DMS 273 treated with DMSO at 0.1 percent for 48 hours (cell line): ENCODE measurements at regions not wholly inside any gene's neighbourhood (a gene's known extent, or its start where the extent isn't known, plus 50 kb on each side); places are given as distances from the start of the nearest gene placed in this dataset.

Source experiments
- DNase-seq: peaks from one replicate; lab custom pipeline; 2025; lab: John Stamatoyannopoulos, UW

DNA sequence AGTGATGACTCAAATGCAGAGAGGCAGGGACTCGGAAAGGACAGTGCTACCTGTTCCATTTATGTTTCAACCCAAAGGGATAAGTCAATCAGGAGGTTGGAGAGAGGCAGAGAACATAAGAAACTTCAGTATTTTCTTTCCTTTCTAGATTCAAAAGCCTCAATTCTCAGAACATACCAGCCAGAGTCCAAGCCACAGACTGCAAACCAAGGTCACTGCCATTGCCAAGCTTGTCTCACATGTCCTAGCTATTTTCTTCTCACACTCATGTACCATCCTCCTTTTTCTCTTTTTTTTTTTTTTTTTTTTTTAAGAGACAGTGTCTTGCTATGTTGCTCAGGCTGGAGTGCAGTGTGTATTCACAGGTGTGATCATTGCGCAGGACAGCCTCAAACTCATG lies 111.7 kb upstream of the AKIP1 start:
- no peak for DNase-seq

DNA sequence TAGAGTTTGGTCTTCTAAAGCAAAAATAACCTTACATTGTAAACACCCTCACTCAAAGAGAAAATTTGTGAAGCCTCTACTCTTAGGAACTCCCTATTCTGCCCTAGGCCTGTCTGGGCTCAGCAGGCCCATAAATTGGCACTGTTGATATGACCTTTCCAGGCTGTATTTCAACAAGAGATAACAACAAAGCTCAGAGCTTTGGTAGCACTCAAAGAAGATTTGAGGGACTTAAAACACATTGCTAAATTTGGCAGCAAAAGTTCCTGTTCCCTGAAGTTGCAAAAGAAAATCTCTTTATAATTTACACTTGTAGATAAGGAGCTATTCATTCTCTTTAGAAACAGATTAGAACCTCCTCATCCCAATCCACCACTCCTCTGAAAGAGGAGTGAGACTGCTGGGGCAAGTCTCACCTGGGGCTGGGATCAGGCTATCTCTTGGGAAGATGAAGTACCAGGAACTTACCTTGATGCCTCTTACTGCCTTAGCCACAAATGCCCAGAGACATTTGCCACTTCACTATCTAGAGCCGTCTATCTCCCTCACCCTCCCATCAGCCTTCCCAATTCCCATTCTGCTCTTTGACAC lies 110.4 kb upstream of the AKIP1 start:
- DNase-seq: no peak

DNA sequence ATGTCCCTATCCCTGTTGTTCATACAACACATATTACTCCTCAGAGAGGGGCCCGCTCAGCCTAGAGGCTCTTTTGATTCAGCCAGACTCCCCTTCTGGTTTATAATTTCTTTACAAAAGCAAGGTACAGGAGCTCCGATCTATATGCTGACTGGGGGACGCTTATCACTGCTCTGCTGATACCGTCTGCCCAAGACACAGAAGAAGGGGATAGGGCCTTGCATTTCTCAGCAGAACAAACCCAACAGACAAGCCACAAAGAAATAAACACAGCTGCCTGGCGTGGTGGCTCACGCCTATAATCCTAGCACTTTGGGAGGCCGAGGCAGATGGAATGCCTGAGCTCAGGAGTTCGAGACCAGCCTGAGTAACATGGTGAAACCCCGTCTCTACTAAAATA lies 109.9 kb upstream of the AKIP1 start:
- DNase-seq: no peak

DNA sequence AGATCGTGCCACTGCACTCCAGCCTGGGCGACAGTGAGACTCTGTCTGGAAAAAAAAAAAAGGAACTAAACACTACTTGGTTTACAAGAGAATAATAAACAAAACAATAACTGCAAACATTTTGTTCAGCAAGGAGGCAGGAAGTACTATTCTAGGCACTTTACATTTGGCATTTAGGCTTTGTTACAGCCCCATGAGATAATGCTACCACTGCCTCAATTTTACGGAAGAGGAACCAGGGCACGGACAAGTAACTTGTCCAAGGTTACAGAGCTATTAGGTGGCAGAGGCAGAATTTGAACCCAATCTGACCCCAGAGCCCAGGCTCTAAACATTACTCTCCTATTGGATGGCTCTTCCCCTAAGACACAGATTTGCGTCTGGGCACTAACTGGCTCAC lies 108.7 kb upstream of the AKIP1 start:
- no peak for DNase-seq

DNA sequence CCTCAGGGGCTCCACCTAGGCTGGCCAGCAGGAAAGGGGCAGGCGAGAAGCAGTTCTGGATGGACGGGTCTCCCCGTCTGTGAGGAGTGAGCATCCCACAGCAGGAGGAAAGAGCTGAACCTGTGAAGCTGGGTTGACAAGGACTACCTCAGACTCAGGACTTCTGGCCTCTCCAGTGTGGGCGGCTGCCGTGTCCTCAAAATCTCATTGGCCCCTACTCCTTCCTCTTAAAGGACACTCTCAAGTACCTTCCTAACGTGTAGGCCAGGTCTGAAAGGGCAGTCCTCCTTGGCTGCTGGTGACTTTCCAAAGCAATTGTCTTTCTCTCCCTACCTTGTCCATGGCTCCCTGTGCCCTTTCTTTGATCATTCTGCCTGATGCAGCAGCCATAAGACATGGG lies 107.0 kb upstream of the AKIP1 start:
- DNase-seq: no peak

DNA sequence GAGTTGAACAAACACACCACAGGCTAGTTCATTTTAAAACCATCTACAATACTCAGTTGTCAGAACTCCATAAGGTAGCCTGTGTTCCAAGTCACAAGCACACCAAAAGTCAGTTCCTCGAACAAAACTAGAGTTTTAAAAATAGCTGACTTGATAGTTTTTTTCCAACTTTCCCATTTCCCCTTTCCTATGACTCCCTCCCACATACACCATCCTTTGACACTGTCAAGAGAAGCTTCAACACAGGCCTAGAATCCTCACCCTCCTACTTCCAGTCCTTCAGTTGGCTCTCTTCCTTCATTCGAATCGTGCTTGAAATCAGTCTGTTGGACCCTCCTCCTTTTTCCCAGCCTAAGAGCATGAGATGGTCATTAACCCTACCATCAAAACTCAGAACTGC lies 105.7 kb upstream of the AKIP1 start:
- no peak for DNase-seq

DNA sequence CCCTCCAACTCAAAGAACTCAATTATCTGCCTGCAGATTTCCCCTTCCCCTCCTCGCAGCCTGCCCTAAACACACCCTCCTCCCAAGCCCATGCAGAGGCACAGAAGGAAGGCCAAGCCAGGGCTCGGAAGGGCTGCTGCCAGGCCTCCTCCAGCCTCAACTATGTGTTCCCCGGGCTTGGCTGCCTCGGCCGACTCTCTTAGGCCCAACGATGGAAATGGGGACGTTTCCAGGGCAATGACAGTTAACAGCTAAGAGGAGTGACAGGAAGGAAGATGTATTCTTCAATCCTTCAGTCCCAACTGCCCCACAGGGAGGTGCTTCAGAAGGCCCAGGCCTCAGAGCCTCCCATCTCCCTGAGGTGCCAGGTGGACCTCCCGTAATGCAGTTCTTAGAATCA lies 104.0 kb upstream of the AKIP1 start:
- no peak for DNase-seq

DNA sequence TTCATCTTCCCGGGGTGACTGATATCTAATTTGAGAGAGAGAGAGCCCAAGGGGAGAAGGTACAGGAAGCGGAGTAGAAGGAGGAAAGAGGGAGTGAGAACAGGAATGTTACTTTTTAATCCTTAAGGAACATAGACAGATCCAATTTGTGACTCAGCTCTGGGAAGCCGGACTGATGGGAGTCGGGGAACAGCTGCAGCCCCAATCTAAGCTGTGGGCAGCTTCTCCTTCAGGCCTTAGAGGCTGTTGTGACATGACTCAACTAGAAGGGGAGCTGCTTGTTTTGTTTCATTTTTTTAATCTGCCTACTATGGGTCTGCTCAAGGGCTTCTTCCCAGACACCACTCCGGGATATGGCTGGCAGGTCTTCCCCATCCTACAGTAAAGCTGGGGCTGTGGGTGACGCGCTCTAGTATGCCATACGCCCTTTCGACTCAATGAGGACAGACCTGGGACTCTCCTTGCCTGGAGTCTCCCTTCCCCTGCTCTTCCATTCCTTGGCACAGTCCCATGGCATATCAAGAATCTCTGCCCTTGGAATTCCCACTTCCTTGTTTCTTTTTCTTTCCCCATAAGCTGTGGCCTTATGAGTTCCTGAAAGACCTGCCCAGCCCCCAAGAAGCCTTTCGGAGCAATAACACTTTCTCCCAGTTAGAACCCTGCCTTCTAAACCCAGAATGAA lies 103.3 kb upstream of the AKIP1 start:
- no peak for DNase-seq

DNA sequence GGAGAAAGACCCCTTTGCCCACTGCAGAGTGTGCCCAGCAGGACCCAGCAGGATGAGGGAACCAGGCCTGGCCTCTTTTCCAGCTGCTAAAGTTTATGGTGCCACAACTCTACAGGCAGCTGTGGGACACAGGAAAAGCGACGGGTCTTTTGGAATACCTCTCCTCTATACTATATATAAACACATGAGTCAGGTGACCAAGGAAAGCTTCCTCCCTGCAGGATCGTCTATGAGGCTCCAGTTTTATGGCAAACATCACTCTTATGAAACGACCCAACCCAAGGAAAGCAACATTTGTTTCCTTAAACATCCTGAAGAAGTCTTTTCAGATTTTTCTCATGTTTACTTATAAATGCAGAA lies 102.8 kb upstream of the AKIP1 start:
- no peak for DNase-seq

DNA sequence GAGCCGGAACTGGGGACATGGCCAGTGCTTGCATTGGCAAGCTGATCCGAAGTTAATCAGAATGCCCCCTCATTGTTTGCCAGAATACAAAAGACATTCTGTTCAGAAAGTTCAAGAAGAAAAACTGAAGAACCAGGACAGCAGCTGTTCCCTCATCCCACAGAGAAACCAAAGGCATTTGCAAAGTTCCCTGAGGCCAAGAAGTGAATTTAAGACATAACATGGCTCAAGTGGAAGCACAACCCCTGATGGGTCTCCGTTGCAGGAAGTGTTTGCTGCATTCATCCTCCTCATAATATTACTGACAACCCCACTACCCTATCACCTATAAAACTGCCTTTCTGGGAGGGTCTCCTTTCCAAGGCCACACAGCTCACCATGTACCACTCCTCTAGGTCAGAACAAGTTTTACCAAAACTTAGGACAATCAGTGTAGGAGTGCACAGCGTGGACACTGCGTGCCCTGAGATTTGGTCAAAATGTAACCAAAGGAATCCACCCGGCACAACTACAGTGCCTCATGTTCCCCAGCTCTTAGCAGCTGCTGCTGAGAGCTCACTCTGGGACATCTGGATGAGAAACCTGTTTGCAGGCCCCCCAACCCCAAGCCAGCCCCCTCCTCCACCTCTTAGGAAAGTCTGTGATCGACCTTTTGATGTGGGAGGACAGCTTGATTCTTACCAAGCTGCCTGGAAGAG lies 101.6 kb upstream of the AKIP1 start:
- no peak for DNase-seq

DNA sequence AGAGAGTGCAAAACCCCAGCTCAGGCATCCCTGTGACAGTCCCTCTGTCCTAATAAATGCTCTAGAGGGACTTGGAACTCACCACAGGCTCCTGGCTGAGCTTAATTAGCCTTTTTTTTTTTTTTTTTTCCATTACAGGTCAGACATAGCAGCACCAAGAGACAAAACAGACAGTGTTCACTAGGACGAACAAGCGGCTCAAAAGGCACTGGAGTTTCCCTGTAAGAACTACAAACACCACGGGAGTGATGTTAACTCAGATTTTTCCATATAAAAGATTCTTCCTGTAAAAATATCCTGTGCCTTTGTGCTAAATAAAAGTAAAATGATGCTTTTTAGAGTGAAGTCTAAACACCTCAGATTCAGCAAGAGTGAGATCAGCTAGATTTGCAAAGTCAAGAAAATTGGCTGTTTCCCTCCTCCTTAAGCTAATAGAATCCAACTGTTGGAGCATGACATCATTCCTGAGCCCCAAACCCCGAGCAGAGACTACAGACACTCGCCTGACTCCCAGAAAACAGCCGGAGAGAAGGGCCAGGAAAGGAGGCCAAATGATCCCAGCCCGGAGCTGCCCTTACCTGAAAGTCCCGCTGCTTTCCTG lies 101.0 kb upstream of the AKIP1 start:
- no peak for DNase-seq

DNA sequence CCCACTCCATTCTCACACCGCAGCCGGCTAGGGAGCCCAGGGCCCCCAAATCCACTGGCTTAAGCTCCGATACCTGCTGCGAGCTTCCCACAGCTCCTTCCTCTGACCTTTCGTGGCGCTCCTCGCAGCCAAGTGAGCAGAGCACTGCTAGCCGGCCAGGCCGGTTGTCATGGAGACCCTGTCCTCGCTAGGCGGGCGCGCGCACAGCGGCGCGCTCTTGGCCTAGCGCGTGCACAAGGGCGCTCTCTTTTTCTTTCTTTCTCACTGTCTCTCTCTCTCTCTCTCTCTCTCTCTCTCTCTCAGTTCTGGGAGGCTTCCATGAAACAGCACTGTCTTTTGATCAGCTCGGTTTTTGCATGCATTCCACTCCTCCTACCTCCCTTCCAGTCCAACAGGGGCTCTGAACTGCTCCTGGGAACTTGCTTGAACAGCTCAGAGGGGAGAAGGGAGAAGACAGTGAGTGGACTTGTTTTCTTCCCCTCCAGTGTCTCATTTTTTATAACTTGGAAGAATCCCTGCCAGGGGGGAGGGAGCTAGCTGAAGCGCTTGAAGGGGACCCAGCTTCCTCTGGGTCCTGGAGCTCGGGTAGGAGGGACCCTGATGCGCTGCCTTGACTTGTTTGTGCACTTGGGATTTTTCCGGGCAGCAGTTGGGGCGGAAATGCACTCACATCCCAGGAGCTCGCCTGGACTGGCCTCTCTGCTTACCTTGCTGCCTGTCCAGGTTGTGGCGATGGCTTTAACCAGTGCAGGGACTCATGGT lies 100.3 kb upstream of the AKIP1 start:
- peak; percentile 54 for DNase-seq

DNA sequence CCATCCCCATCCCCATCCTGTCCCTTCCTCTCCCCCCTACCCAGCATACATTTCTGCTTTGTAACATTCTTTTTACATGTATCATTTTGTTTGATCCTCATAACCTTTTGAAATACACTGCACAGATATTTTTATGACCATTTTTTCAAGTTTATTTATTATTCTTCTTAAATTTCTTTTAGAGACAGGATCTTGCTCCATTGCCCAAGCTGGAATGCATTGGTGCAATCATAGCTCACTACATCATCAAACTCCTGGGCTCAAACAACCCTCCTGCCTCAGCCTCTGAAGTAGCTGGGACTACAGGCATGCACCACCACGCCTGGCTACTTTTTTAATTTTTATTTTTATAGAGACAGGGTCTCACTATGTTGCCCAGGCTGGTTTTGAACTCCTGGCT lies 99.4 kb upstream of the AKIP1 start:
- no peak for DNase-seq

DNA sequence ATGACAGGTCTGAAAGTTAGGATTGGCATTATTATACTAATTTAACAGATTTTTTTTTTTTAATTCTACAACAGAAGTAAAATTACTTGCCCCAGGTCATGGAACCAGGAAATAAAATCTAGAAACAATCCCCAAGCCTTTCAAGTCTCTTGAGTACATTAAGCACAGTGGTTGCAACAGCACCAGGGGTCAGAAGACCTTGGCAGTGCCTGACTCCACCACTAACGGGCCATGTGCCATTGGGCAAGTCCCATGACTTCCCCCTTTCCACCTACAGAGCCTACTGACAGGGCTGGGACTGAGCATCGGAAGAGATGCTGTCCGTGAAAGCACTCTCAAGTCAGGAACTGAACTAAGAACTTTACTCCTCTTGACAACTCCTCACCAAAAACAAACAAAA lies 98.6 kb upstream of the AKIP1 start:
- DNase-seq: no peak

DNA sequence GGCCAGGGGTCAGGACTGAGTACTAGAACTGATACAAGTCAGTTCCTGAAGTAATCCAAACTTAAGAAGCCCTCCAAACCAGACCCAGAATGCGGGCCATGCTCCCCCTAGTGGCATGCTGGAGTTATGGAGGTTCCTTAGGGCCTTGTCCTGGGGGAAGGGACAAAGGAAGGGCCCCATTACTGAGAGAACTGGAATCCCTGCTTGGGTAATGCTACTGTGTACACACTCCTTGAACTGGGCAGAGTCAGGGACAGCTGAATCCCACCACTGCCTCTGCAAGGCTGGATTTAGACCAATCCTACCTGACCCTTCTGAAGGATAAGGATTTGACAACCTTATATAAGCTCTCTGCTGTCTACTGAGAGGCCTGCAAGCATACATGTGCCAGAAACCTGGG lies 97.3 kb upstream of the AKIP1 start:
- no peak for DNase-seq

DNA sequence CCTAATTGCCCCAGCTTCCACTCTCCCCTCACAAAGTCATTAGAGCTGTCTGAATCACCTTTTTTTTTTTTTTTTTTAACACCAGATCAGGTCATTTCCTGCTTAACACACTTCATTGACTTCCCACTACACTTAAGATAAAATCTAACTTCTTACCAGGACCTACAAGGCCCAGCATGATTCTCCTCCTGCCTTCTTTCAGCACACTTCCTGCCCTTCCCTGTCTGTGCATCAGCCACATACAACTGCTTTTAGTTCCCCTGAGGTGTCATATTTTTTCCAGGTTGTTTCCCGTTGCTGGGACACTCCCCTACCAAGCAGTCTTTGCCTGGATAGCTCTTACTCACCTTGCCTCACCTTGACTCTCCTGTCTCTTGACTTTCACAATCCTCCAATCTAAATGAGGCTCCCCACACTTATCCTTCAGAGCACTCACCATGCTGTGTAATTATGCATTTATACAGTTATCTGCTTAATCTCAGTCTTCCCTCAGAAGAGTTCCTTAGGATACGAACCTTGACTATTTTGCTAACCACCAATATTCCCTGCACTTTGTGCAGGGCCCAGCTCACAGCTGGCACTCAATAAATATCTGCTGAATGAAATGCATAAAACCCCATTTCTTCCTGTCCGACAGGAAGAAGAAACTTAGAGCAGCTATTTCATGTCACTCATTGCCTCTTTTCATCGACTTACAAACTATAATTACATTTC lies 96.6 kb upstream of the AKIP1 start:
- no peak for DNase-seq

DNA sequence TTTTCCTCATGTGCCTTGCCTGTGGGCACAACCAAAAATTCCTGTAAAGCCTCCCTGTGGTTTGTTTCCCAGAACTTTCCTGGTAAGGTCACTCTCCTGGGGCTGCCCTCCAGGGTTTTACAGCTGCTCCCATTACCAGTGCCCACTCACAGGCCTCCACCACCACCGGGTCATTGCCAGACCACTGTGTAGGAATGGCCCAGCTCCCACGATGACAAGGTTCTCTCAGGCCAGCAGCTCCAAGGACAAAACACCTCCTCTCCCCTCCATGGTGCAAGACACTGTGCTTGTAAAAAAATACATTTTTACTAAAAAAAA lies 96.1 kb upstream of the AKIP1 start:
- DNase-seq: no peak

DNA sequence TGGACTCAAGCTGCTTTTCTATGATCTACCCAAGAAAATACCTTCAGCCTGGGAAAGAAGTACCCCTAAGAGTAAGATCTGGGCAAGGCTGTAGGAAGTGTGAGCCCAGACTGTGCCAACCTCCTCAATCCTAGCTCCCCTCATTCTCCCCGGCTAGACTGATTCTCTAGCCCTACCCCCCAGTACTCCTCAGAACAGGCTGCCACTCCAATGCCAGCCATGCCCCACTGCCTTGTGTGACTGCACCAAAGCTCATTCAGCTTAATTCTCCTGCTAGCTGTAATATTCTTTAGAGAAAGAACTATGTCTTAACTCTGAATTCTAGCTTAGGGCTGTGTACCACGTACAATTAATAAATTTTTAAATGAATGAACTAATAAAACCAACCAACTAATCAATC lies 92.6 kb upstream of the AKIP1 start:
- DNase-seq: no peak

DNA sequence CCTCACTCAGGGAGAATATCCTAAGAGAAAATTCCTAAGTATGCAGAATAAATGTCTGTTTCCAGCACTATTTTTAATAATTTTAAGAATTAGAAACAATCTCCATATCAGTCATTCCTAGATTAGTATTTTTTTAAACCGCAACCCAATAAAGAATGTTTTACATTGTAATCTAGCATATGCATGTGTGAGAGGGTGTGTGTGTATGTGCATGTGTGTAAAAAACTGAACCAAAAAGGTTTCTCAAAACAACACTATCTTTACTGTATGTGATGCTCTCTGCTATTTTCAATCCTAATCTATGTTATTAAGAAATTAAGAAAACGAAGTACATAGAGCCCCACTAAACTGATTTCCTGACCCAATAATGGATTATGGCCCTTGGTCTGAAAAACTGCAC lies 90.6 kb upstream of the AKIP1 start:
- DNase-seq: no peak

DNA sequence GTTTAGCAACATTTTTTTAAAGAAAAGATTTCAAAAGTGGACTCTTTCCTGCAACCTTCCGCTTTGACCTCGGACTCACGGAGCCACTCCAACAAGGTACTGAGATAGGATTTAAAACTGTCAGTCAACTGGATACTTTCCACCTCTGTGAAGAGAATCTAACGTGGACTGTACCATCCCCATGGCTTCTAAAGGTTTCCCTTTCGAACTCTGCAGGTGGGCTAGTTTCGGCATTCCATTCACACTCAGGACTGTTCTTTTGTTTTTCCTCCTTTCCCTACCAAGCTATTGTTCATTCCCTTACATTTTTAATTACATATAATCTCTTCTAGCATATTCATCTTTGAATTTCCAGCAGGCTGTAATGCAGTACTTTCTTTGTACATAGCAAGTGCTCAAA lies 88.5 kb upstream of the AKIP1 start:
- no peak for DNase-seq

DNA sequence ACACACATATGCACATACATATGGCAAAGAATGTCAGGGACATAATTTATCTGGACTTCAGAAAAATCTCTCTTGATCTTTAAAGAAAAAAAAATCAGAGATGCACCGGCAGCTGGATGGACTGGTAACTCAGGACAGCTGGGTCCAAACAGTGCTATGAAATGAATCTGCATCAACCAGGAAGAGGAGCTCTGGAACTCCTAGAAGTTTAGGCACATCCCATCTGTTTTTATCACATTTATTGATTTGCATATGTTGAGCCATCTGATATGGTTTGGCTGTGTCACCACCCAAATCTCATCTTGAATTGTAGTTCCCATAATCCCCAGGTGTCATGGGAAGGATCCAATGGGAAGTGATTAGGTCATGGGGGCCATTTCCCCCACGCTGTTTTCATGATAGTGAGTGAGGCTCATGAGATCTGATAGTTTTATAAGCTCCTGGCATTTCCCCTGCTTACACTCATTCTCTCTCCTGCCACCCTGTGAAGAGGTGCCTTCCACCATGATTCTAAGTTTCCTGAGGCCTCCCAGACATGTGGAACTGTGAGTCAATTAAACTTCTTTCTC lies 87.7 kb upstream of the AKIP1 start:
- no peak for DNase-seq
